ENCODE measurements at regions not wholly inside any gene's neighbourhood (a gene's known extent, or its start where the extent isn't known, plus 50 kb on each side); places are given as distances from the start of the nearest gene placed in this dataset.

DNA sequence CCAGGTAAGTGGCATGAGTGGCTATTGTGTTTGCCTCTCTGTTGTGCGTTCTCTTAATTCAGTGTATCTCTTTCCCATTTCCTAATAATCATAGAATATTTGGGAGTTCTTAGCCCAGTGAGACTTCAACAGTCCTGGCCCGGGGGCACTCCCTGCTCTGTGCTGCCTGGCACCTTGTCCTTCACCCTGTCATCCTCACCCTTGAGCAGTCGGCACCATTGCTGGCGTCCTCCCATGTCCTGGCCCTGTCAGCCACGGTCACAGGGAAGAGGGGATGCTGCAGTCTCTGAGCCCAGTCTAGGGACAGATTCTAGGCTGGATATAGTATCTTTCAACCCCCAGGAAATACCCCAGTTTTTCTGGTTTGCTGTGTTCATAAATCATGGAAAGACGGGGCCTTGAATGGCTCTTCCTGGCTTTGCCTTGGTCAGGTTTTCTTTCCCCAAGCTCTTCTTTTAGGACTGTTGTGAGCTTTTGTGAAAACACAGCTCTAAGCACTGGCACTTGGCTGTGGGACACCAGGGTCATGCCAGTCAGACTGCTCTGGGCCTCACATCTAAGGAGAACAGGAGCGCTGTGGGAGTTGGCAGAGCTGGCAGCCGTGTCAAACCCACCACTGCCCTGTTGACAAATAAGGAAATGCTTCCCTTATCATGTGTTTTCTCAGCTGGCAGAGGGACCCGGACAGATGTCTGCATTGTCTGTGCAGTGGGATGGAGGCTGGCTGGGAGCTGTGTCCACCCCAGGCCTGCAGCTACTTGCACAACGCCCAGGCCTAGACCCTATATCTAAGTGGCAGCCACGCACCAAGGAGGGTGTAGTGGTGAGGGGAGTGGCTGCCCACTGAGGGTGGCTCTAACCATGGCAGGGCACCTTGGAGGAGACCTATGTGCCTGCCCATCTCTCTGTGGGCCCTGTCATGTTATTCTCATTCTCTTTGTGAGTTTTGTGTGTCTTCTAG, 378.6 kb downstream of the ICE1 start:
- TF ChIP-seq, protein P1, sequence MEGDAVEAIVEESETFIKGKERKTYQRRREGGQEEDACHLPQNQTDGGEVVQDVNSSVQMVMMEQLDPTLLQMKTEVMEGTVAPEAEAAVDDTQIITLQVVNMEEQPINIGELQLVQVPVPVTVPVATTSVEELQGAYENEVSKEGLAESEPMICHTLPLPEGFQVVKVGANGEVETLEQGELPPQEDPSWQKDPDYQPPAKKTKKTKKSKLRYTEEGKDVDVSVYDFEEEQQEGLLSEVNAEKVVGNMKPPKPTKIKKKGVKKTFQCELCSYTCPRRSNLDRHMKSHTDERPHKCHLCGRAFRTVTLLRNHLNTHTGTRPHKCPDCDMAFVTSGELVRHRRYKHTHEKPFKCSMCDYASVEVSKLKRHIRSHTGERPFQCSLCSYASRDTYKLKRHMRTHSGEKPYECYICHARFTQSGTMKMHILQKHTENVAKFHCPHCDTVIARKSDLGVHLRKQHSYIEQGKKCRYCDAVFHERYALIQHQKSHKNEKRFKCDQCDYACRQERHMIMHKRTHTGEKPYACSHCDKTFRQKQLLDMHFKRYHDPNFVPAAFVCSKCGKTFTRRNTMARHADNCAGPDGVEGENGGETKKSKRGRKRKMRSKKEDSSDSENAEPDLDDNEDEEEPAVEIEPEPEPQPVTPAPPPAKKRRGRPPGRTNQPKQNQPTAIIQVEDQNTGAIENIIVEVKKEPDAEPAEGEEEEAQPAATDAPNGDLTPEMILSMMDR (IDR thresholded peaks at IDR 0.05; ENCODE audit: low read length): no peak
- no peak for TF ChIP-seq EZH2 (IDR thresholded peaks at IDR 0.05; ENCODE audit: borderline replicate concordance, low read length)
